T-cell (primary cell): ENCODE measurements at regions not wholly inside any gene's neighbourhood (a gene's known extent, or its start where the extent isn't known, plus 50 kb on each side); places are given as distances from the start of the nearest gene placed in this dataset.

Experiments
- ATAC-seq, 4 experiments: fragments of 200-7000 bp in 3 of 4; fragments of 150-1000 bp in 1 of 4; cut with Tn5 transposase; replicated peaks in 1 of 4; 1 replicate in 3 of 4; 2 replicates in 1 of 4; pipeline ENCODE4 v1.10.0; 2021; ENCODE audit warnings: moderate library complexity in 3 of 4, mild to moderate bottlenecking in 2 of 4, moderate number of reproducible peaks in 1 of 4
- CTCF ChIA-PET, 2 donors: fragments of 300-600 bp; sonication (Branson Sonifier 250); formaldehyde crosslinking; loops; one replicate each; lab custom pipeline; 2022; ENCODE audit warnings: antibody characterized with exemption in 2 of 2; lab: Charles Lee
- POLR2A ChIA-PET, 2 donors: fragments of 300-600 bp; sonication (Branson Sonifier 250); formaldehyde crosslinking; loops; one replicate each; lab custom pipeline; 2022; ENCODE audit warnings: antibody characterized with exemption in 2 of 2; lab: Charles Lee
- DNase-seq, 35 experiments: peaks; one replicate each; pipeline versions ENCODE4 v3.0.0 to v3.0.0-alpha.2; 2013 to 2023
- H3K27ac ChIP-seq: one replicate; pipeline ENCODE4 v1.5.1; 2013; ENCODE audit warnings: low read length
- H3K27me3 ChIP-seq, 2 experiments: replicated peaks in 1 of 2; 1 replicate in 1 of 2; 2 replicates in 1 of 2; pipeline versions ENCODE4 v1.6.1 to v1.7.0; 2013; ENCODE audit warnings: low read length in 1 of 2, mixed read lengths in 1 of 2; ENCODE audit not compliant: control insufficient read depth in 2 of 2, insufficient read depth in 2 of 2; ENCODE audit errors: extremely low read depth in 1 of 2
- H3K36me3 ChIP-seq, 2 donors: 1 replicate in 1 of 2; 2 replicates in 1 of 2; pipeline versions ENCODE4 v1.6.1 to v1.7.0; 2013; ENCODE audit warnings: low read length in 1 of 2; ENCODE audit not compliant: control insufficient read depth in 2 of 2, insufficient read depth in 1 of 2; ENCODE audit errors: extremely low read depth in 1 of 2
- H3K4me1 ChIP-seq, 2 experiments: 1 replicate in 1 of 2; 2 replicates in 1 of 2; pipeline versions ENCODE4 v1.6.1 to v1.7.0; 2013; ENCODE audit warnings: low read length in 2 of 2, mixed read lengths in 1 of 2; ENCODE audit not compliant: insufficient read depth in 2 of 2, control insufficient read depth in 1 of 2; ENCODE audit errors: extremely low read depth in 1 of 2
- H3K4me3 ChIP-seq, 2 donors: 1 replicate in 1 of 2; 2 replicates in 1 of 2; pipeline versions ENCODE4 v1.5.1 to v1.7.0; 2013; ENCODE audit warnings: mild to moderate bottlenecking in 2 of 2, low read length in 1 of 2, moderate library complexity in 1 of 2; ENCODE audit not compliant: control insufficient read depth in 1 of 2; ENCODE audit errors: extremely low read depth in 1 of 2
- H3K9me3 ChIP-seq: 2 replicates; pipeline ENCODE4 v1.7.0; 2013
- H3K27ac Mint-ChIP-seq, 2 donors: one replicate each; pipeline ENCODE4 v1.8.0; 2020 to 2021; ENCODE audit warnings: mild to moderate bottlenecking in 2 of 2, mixed read lengths in 2 of 2
- H3K27me3 Mint-ChIP-seq, 2 donors: one replicate each; pipeline ENCODE4 v1.8.0; 2021 to 2022; ENCODE audit warnings: mixed read lengths in 2 of 2
- H3K36me3 Mint-ChIP-seq: one replicate; pipeline ENCODE4 v1.8.0; 2021; ENCODE audit warnings: mixed read lengths
- H3K4me1 Mint-ChIP-seq, 3 donors: one replicate each; pipeline ENCODE4 v1.8.0; 2020 to 2022; ENCODE audit warnings: mixed read lengths in 3 of 3, mild to moderate bottlenecking in 1 of 3
- H3K4me3 Mint-ChIP-seq, 3 donors: one replicate each; pipeline ENCODE4 v1.8.0; 2020 to 2022; ENCODE audit warnings: mild to moderate bottlenecking in 3 of 3, mixed read lengths in 3 of 3, moderate library complexity in 3 of 3
- H3K9me3 Mint-ChIP-seq, 3 donors: one replicate each; pipeline ENCODE4 v1.8.0; 2020 to 2022; ENCODE audit warnings: mixed read lengths in 3 of 3
- WGBS: methylation state at CpG from one replicate; pipeline ENCODE4 v1.1.5; 2013; ENCODE audit warnings: missing lambda C conversion rate; ENCODE audit not compliant: insufficient coverage; 5-methylcytosine and 5-hydroxymethylcytosine counted together

DNA sequence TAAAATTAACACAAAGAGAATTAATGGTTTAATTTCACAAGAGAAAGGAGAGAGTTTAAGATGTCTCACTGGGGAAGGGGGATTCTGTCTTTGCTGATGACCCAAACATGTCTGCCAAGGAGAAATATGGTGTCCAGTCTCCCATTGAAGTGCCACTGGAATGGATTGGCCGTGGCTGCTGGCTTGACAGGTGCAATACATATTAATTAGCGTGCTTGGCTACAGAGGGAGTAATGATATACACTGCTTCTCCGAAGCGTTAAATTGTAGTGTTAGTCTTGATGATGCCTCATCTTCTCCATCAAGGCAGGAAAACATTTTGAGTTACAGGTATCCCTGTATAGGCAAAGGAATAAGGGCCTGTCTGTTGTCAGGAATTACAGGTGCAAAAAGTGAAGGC, 393.4 kb upstream of the TMPO start:
- peaks cover 4 to 8% (median 5%) of the 10 kb centered on the region in 3 donors for H3K9me3 Mint-ChIP-seq
- no peak overlapping the region for H3K4me3 ChIP-seq
- H3K9me3 ChIP-seq: no peaks in the 10 kb centered on the region
- H3K4me1 Mint-ChIP-seq: no peaks in the 10 kb centered on the region
- no peaks in the 10 kb centered on the region for H3K36me3 ChIP-seq
- POLR2A ChIA-PET: no interaction called here
- H3K27ac ChIP-seq: no peak overlapping the region
- CTCF ChIA-PET: no interaction called here
- WGBS: no CpG with 5 or more reads among the region's 4 CpGs
- H3K27me3 ChIP-seq: no peaks in the 10 kb centered on the region
- no peaks in the 10 kb centered on the region for H3K36me3 Mint-ChIP-seq
- DNase-seq: no peak
- peaks cover 0 to 3% of the 10 kb centered on the region in 2 donors for H3K27me3 Mint-ChIP-seq
- ATAC-seq: no peak
- no peak overlapping the region for H3K27ac Mint-ChIP-seq
- H3K4me3 Mint-ChIP-seq: no peak overlapping the region
- H3K4me1 ChIP-seq: no peaks in the 10 kb centered on the region

DNA sequence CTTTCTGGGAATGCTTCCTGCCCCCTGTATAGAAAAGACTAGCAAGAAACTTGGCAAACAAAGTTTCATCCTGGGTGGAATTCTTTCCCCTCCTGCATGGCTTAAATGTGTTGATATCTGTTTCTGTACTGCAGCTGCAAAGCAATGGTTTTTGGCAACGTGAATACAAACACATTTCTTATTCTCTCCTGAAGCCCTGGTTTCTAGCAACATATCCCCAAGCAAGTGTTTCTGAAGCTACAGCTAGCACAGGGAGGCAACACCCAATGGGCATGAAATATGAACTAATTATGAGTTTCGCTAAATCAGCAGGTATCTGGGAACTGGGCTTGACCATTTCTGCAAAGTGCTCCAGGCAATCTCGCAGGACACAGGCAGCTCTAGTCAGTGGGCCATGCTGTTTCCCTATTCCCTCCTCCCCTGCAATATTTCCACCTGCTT, 392.3 kb upstream of the TMPO start:
- CTCF ChIA-PET: no interaction called here
- Histone ChIP-seq H3K36me3 (no peaks in the 10 kb centered on the region), H3K27me3 (no peaks in the 10 kb centered on the region), H3K4me3 (no peak overlapping the region), H3K4me1 (no peaks in the 10 kb centered on the region), H3K27ac (no peak overlapping the region), H3K9me3 (no peaks in the 10 kb centered on the region)
- no peak overlapping the region for H3K4me3 Mint-ChIP-seq
- ATAC-seq (no peak), DNase-seq (no peak)
- H3K27me3 Mint-ChIP-seq: peaks cover 0 to 6% of the 10 kb centered on the region in 2 donors
- no peak overlapping the region for H3K27ac Mint-ChIP-seq
- H3K4me1 Mint-ChIP-seq: no peaks in the 10 kb centered on the region
- no peaks in the 10 kb centered on the region for H3K36me3 Mint-ChIP-seq
- peaks cover 4 to 5% (median 5%) of the 10 kb centered on the region in 3 donors for H3K9me3 Mint-ChIP-seq
- WGBS: 63% methylated on average over 3 of the region's 3 CpGs
- POLR2A ChIA-PET: no interaction called here

GRCh38 chr12:98126637-98127335, 388.6 kb upstream of the TMPO start:
- Histone ChIP-seq H3K4me3 (no peak overlapping the region), H3K4me1 (no peaks in the 10 kb centered on the region), H3K27me3 (no peaks in the 10 kb centered on the region), H3K9me3 (no peaks in the 10 kb centered on the region), H3K36me3 (no peaks in the 10 kb centered on the region), H3K27ac (no peak overlapping the region)
- Mint-ChIP-seq H3K27ac (no peak overlapping the region), H3K9me3 (peaks cover 4 to 7% (median 5%) of the 10 kb centered on the region in 3 donors), H3K4me1 (no peaks in the 10 kb centered on the region), H3K27me3 (peaks cover 5 to 16% of the 10 kb centered on the region in 2 donors), H3K36me3 (no peaks in the 10 kb centered on the region), H3K4me3 (no peak overlapping the region)
- ChIA-PET CTCF (no interaction called here), POLR2A (no interaction called here)
- DNase-seq (no peak), ATAC-seq (no peak)
- WGBS: no CpG with 5 or more reads among the region's 12 CpGs

DNA sequence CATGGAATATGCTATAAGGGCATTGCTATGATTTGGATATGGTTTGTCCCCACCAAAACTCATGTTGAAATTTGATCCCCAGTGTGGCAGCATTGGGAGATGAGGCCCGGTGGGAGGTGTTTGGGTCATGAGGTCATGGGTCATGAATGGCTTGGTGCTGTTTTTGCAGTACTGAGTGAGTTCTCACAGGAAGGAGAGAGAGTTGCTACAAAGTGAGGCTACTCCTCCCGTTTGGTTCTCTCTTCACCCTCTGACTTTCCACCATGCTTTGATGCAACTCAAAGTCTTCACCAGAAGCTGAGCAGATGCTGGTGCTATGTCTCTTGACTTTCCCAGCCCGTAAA, 388.1 kb upstream of the TMPO start:
- Histone ChIP-seq H3K9me3 (no peaks in the 10 kb centered on the region), H3K4me1 (no peaks in the 10 kb centered on the region), H3K36me3 (no peaks in the 10 kb centered on the region), H3K27me3 (no peaks in the 10 kb centered on the region), H3K27ac (no peak overlapping the region), H3K4me3 (no peak overlapping the region)
- no peak for DNase-seq
- Mint-ChIP-seq H3K4me3 (no peak overlapping the region), H3K36me3 (no peaks in the 10 kb centered on the region), H3K27ac (no peak overlapping the region), H3K4me1 (no peaks in the 10 kb centered on the region), H3K9me3 (peaks cover 4 to 8% (median 5%) of the 10 kb centered on the region in 3 donors), H3K27me3 (peaks cover 5 to 16% of the 10 kb centered on the region in 2 donors)
- ATAC-seq: no peak
- ChIA-PET POLR2A (no interaction called here), CTCF (no interaction called here)
- WGBS: 33% methylated on average over 2 of the region's 3 CpGs

DNA sequence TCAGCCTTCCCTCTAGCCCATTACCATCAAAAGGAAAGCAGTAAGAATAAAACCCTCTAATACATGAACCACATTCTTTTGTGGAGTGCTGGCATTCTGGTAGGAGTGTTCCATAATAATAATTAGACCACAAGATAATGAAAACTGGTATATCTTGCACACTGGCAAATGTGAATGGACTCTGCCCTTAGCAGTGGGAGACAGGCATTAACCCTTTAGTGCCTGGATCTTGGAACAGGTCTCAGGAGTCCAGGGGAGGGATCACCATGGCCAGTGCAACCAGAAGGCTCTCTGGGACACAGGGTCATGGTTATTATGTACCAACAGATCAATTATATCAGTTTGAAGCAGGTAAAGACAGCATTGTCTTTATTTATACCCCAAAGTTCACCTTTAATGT, 387.5 kb upstream of the TMPO start:
- Mint-ChIP-seq H3K27me3 (peaks cover 5 to 16% of the 10 kb centered on the region in 2 donors), H3K4me3 (no peak overlapping the region), H3K27ac (no peak overlapping the region), H3K9me3 (peaks cover 4 to 8% (median 5%) of the 10 kb centered on the region in 3 donors), H3K4me1 (no peaks in the 10 kb centered on the region), H3K36me3 (no peaks in the 10 kb centered on the region)
- CTCF ChIA-PET: no interaction called here
- ATAC-seq: no peak
- Histone ChIP-seq H3K4me3 (no peak overlapping the region), H3K4me1 (no peaks in the 10 kb centered on the region), H3K36me3 (no peaks in the 10 kb centered on the region), H3K27ac (no peak overlapping the region), H3K27me3 (no peaks in the 10 kb centered on the region), H3K9me3 (no peaks in the 10 kb centered on the region)
- no peak for DNase-seq
- POLR2A ChIA-PET: no interaction called here

- Mint-ChIP-seq H3K27me3 (peaks cover 0 to 2% of the 10 kb centered on the region in 2 donors), H3K36me3 (no peaks in the 10 kb centered on the region), H3K4me3 (no peak overlapping the region), H3K4me1 (no peaks in the 10 kb centered on the region), H3K27ac (no peak overlapping the region), H3K9me3 (peaks cover 0 to 3% (median 0%) of the 10 kb centered on the region in 3 donors)
- ChIA-PET CTCF (no interaction called here), POLR2A (no interaction called here)
- H3K36me3 ChIP-seq: no peaks in the 10 kb centered on the region
- H3K4me1 ChIP-seq: no peaks in the 10 kb centered on the region
- no peak for ATAC-seq
- no peak overlapping the region for H3K27ac ChIP-seq
- WGBS: no CpG with 5 or more reads among the region's 2 CpGs
- H3K9me3 ChIP-seq: no peaks in the 10 kb centered on the region
- no peak for DNase-seq
- no peaks in the 10 kb centered on the region for H3K27me3 ChIP-seq
- no peak overlapping the region for H3K4me3 ChIP-seq
Observed at GRCh38 chr12:98136544-98136943, 378.8 kb upstream of the TMPO start.

DNA sequence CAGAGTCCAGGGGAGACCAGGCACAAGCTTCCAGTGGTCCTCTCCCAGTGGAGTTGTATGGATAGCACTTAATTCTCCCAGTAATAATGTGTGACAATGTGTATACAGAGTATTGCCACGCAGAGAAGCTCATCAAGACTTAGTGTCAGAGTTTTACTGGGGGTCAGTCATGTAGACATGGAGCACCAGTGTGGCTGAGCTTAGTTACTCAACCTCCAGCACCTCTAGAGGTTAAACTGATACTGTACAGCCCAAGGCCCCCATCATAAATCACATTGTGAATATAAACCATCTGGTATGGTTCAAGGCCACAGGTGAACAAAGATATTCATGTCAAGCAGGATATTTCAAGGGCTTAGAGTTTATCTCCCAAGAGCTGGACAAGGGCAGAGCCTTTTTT, 378.1 kb upstream of the TMPO start:
- H3K4me1 ChIP-seq: no peaks in the 10 kb centered on the region
- ChIA-PET POLR2A (no interaction called here), CTCF (no interaction called here)
- H3K4me3 ChIP-seq: no peak overlapping the region
- no peak for ATAC-seq
- Mint-ChIP-seq H3K27ac (no peak overlapping the region), H3K9me3 (no peaks in the 10 kb centered on the region), H3K4me3 (no peak overlapping the region), H3K36me3 (no peaks in the 10 kb centered on the region), H3K4me1 (no peaks in the 10 kb centered on the region), H3K27me3 (peaks cover 0 to 2% of the 10 kb centered on the region in 2 donors)
- no peak for DNase-seq
- H3K36me3 ChIP-seq: no peaks in the 10 kb centered on the region
- no peaks in the 10 kb centered on the region for H3K9me3 ChIP-seq
- WGBS: no CpG with 5 or more reads among the region's 1 CpG
- no peaks in the 10 kb centered on the region for H3K27me3 ChIP-seq
- H3K27ac ChIP-seq: no peak overlapping the region
